Osteoblast (primary cell): ENCODE measurements at regions not wholly inside any gene's neighbourhood (a gene's known extent, or its start where the extent isn't known, plus 50 kb on each side); places are given as distances from the start of the nearest gene placed in this dataset.
"Not testable (repeated sequence)": the region's sequence is repeated elsewhere in the genome, so short reads cannot be mapped to it uniquely, and the experiment has no call there.

Experiments
- DNase-seq: peaks from one replicate; pipeline ENCODE4 v3.0.0; 2011; ENCODE audit warnings: low spot score, mixed read lengths; ENCODE audit not compliant: insufficient read length; ENCODE audit errors: missing footprints
- H2AFZ ChIP-seq: 2 replicates; pipeline ENCODE4 v1.6.0; 2011; ENCODE audit warnings: mild to moderate bottlenecking, low read length
- H3K27ac ChIP-seq: 2 replicates; pipeline ENCODE4 v1.5.1; 2011; ENCODE audit warnings: mild to moderate bottlenecking, low read depth, low read length, moderate library complexity
- H3K27me3 ChIP-seq: 2 replicates; pipeline ENCODE4 v1.6.0; 2012; ENCODE audit warnings: mild to moderate bottlenecking, control low read depth, inconsistent platforms, low read length, moderate library complexity; ENCODE audit not compliant: insufficient read depth
- H3K36me3 ChIP-seq: 2 replicates; pipeline ENCODE4 v1.5.1; 2011; ENCODE audit warnings: mild to moderate bottlenecking, low read length, control low read depth, moderate library complexity; ENCODE audit not compliant: insufficient read depth
- H3K4me1 ChIP-seq: 2 replicates; pipeline ENCODE4 v1.5.1; 2011; ENCODE audit warnings: mild to moderate bottlenecking, low read length, control low read depth, moderate library complexity; ENCODE audit not compliant: insufficient read depth
- H3K4me2 ChIP-seq: 2 replicates; pipeline ENCODE4 v1.6.0; 2011; ENCODE audit warnings: mild to moderate bottlenecking, low read length; ENCODE audit not compliant: insufficient read depth
- H3K4me3 ChIP-seq: fragments of 200-600 bp; sonication (generic); 3 replicates; pipeline ENCODE4 v1.5.1; 2012; ENCODE audit warnings: mild to moderate bottlenecking, low read length, inconsistent platforms; ENCODE audit not compliant: insufficient read depth
- H3K79me2 ChIP-seq: 2 replicates; pipeline ENCODE4 v1.6.0; 2012; ENCODE audit warnings: mild to moderate bottlenecking, low read length, control low read depth, inconsistent platforms; ENCODE audit not compliant: insufficient read depth
- H3K9me3 ChIP-seq: 2 replicates; pipeline ENCODE4 v1.5.1; 2011; ENCODE audit warnings: low read depth, low read length, control low read depth
- H4K20me1 ChIP-seq: 2 replicates; pipeline ENCODE4 v1.6.0; 2012; ENCODE audit warnings: mild to moderate bottlenecking, low read length, control low read depth; ENCODE audit not compliant: insufficient read depth
- TF ChIP-seq, protein P1 (sequence below): IDR thresholded peaks from 2 replicates; pipeline ENCODE4 v1.5.1; 2011; ENCODE audit warnings: mild to moderate bottlenecking, low read depth, low read length, moderate library complexity; ENCODE audit errors: extremely low read depth

DNA sequence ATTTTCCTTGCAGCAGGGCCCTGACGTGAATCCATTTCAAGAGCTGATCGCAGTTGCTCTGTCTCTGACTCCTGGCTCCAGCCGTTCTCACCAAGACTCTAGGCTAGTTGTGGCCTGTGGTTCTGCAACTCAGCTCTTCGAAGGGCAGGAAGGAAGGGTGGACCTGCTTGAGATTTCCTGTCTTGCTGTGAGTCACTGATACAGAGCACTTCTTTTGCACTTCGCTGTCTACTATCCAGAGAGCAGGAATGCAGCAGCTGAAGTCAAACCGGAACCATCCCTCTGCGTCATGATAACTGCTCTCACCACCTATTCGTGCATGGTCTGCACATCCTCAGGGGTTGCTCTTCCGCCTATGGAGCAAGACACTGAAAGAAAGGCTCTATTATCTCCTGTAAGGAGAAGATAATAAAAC is 59.7 kb downstream of the RAP2B start:
- Histone ChIP-seq H3K27ac (peak overlapping the region; percentile 85), H3K79me2 (no peaks in the 10 kb centered on the region)

DNA sequence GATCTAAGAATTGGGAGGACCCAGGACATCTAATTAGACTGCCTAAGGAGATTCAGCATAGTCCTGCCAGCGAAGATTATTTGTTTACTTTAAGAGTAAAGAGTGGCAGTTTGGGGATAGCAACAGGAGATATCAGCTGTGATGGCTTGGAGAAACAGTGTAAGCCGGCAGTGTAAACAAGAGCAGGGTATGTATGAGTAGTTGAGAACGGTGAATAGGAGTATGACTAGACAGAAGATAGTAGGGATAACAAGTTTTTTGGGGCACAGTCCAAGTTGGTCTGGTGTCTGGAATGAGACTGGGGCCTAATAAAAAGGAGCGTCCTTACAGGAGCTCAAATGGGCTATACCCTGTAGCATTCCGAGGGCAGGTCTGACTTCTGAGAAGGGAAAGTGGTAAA is 64.9 kb downstream of the RAP2B start:
- not testable (repeated sequence) for H4K20me1 ChIP-seq, DNase-seq

More for the DNA sequence above, 59.7 kb downstream of the RAP2B start:
- Histone ChIP-seq H3K36me3 (no peaks in the 10 kb centered on the region), H4K20me1 (no peaks in the 10 kb centered on the region), H3K4me1 (peaks cover 17% of the 10 kb centered on the region), H3K4me3 (peak overlapping the region; percentile 26), H3K4me2 (peak overlapping the region; percentile 45), H2AFZ (peak overlapping the region; percentile 20), H3K27me3 (no peaks in the 10 kb centered on the region), H3K9me3 (no peaks in the 10 kb centered on the region)
- TF ChIP-seq, protein P1, sequence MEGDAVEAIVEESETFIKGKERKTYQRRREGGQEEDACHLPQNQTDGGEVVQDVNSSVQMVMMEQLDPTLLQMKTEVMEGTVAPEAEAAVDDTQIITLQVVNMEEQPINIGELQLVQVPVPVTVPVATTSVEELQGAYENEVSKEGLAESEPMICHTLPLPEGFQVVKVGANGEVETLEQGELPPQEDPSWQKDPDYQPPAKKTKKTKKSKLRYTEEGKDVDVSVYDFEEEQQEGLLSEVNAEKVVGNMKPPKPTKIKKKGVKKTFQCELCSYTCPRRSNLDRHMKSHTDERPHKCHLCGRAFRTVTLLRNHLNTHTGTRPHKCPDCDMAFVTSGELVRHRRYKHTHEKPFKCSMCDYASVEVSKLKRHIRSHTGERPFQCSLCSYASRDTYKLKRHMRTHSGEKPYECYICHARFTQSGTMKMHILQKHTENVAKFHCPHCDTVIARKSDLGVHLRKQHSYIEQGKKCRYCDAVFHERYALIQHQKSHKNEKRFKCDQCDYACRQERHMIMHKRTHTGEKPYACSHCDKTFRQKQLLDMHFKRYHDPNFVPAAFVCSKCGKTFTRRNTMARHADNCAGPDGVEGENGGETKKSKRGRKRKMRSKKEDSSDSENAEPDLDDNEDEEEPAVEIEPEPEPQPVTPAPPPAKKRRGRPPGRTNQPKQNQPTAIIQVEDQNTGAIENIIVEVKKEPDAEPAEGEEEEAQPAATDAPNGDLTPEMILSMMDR = no peak
- DNase-seq = peak; percentile 85

DNA sequence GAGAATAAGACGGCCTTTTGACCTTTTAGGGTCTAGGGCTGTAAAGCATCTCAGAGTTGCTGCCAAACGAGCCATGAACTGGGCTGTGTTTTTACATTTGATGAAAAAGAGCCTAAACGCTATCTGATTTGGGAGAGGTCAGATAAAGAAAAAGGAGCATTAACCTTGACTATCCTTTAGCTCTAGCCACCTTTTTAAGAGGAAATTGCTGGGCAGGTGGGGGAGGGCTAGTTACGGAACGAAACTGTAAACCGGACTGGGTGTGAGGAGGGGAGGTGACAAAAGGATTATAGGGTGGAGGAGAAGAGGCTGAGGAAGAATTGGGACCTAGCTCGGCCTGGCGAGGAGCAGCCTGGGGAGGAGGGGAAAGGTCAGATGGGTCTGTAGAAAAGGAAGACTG is 68.4 kb downstream of the RAP2B start:
- not testable (repeated sequence) for H3K9me3 ChIP-seq, H3K4me2 ChIP-seq, H3K36me3 ChIP-seq, DNase-seq, H3K27ac ChIP-seq, H3K4me3 ChIP-seq, H4K20me1 ChIP-seq, H2AFZ ChIP-seq, H3K27me3 ChIP-seq, H3K79me2 ChIP-seq
- peaks cover 18% of the 10 kb centered on the region for H3K4me1 ChIP-seq

More for the DNA sequence above, 64.9 kb downstream of the RAP2B start:
- not testable (repeated sequence) for H3K4me3 ChIP-seq, H3K4me1 ChIP-seq, H3K4me2 ChIP-seq, H3K36me3 ChIP-seq, H3K27me3 ChIP-seq, H3K79me2 ChIP-seq, H3K9me3 ChIP-seq, H3K27ac ChIP-seq, H2AFZ ChIP-seq

DNA sequence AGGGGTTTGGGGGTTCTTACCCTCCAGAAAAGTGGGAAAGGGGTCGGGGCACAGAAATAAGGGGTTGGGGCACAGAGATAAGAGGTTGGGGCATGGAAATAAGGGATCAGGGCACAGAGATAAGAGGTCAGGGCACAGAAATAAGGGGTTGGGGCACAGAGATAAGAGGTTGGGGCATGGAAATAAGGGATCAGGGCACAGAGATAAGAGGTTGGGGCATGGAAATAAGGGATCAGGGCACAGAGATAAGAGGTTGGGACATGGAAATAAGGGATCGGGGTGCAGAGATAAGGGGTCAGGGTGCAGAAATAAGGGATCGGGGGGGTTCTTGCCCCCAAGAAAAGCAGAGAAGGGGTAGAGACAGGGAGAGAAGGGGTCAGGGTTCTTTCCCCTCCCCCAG is 69.2 kb downstream of the RAP2B start:
- H3K27ac ChIP-seq, H3K27me3 ChIP-seq, H3K4me2 ChIP-seq, H2AFZ ChIP-seq, H3K9me3 ChIP-seq, DNase-seq, H3K79me2 ChIP-seq, H3K36me3 ChIP-seq, H4K20me1 ChIP-seq, H3K4me3 ChIP-seq: not testable (repeated sequence)
- peaks cover 18% of the 10 kb centered on the region for H3K4me1 ChIP-seq

DNA sequence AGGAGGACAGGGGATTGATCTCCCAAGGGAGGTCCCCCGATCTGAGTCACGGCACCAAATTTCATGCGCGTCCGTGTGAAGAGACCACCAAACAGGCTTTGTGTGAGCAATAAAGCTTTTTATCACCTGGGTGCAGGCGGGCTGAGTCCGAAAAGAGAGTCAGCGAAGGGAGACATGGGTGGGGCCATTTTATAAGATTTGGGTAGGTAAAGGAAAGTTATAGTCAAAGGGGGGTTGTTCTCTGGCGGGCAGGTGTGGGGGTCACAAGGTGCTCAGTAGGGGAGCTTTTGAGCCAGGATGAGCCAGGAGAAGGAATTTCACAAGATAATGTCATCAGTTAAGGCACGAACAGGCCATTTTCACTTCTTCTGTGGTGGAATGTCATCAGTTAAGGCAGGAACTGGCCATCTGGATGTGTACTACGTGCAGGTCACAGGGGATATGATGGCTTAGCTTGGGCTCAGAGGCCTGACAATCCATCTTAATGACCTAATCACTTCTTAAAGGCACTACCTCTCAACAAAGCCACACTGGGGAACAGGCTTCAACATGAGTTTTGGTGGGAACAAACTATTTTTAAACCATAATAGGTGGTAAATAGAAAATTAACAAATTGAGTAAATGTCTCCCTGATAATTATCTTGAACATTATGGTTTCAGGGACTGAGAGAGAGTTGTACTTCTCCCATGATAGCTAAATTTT is 70.2 kb downstream of the RAP2B start:
- Histone ChIP-seq H3K27ac (peak overlapping the region; percentile 74), H3K4me1 (peaks cover 18% of the 10 kb centered on the region), H3K4me2 (peak overlapping the region; percentile 27)
- not testable (repeated sequence) for H2AFZ ChIP-seq, H3K9me3 ChIP-seq, H3K36me3 ChIP-seq, H3K27me3 ChIP-seq, DNase-seq, H3K79me2 ChIP-seq, H3K4me3 ChIP-seq, H4K20me1 ChIP-seq

DNA sequence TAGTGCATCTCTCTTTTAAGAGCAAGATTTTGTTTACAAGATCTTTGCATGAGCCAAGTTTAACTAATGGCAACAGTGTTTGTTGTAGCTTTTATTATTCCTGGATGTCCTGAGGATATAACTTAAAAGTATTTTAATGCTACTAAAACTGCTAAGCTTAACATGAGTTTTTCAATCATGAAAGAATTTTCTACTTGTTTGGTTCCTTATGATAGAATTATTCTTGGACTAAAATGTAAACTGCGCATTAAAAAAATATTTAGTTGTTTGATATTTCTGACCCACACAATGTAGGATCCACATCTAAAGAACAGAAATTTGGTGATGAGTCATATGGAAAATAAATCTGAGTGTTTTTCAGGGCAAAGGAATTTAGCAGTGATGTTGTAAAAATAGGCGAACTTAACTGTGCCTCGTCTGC is 70.8 kb downstream of the RAP2B start:
- Histone ChIP-seq H3K4me3 (no peak overlapping the region), H3K4me2 (peak overlapping the region; percentile 28), H3K9me3 (no peaks in the 10 kb centered on the region), H3K79me2 (no peaks in the 10 kb centered on the region), H3K4me1 (peaks cover 18% of the 10 kb centered on the region), H3K36me3 (no peaks in the 10 kb centered on the region), H4K20me1 (no peaks in the 10 kb centered on the region), H2AFZ (no peak overlapping the region), H3K27ac (peak overlapping the region; percentile 74), H3K27me3 (no peaks in the 10 kb centered on the region)
- peak; percentile 91 for DNase-seq
- TF ChIP-seq, protein P1 = no peak
